Brain pericyte (primary cell): ENCODE measurements at regions not wholly inside any gene's neighbourhood (a gene's known extent, or its start where the extent isn't known, plus 50 kb on each side); places are given as distances from the start of the nearest gene placed in this dataset.
"Not testable (repeated sequence)": the region's sequence is repeated elsewhere in the genome, so short reads cannot be mapped to it uniquely, and the experiment has no call there.

Experiments
- DNase-seq: peaks from one replicate; pipeline ENCODE4 v3.0.0-alpha.2; 2012; ENCODE audit warnings: low read depth, low spot score

DNA sequence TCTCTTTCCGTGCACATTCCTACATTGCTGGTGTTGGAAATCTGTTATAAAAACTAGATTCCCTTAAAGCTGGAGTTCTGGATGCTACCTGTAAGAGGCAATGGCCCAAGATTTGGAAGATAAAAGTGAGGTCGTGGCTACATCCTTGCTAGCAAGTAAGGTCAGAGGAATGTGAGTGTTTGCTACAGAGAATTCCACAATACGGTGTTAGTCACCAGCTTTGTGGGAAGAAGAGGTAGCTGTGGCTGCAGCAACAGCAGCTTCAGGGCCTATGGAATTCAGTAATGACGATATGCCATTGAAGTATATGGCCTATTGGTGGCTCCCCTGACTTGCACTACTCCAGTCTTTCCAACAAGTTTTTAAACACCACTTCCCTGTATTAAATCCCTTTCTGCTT lies 227.7 kb upstream of the TMEM260 start:
- no peak for DNase-seq

- no peak for DNase-seq
These were observed 226.6 kb upstream of the TMEM260 start for GRCh38 chr14:56352999-56353398.

DNA sequence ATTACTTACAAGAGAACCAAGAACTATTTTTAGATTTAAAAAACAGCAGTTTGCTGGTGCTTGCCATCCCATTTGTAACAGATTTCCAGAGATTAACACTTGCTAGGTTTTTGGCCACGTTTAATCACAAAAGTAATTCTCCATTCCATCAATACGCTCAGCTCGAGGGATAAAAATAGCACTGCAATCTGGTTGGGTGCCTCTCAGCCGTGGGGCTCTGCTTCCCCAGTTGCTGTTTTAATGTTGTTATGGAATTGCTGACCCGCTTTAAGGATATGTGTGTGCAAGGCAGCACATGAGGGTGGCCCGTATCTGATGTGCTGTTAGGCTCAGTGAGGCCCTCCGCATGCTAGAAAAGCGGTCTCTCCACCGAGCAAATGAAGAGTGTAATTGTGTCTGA lies 222.2 kb upstream of the TMEM260 start:
- DNase-seq, result no peak

- no peak for DNase-seq
These were observed 221.3 kb upstream of the TMEM260 start for GRCh38 chr14:56358275-56358674.

- DNase-seq, result no peak
These were observed 220.6 kb upstream of the TMEM260 start for GRCh38 chr14:56358851-56359614.

DNA sequence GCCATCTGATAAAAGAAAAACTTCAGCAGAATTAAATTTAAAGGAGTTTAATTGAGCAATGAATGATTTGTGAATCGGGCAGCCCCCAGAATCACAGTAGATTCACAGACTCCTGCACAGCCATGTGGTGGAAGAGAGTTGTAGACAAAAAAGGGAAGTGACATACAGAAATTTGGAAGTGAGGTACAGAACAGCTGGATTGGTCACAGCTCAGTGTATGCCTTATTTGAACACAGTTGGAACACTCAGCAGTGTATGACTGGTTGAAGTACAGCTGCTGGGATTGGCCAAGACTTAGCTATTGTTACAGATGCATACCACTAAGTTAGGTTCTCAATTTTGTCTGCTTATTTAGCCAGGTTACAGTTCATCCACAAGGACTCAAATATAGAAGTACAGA lies 213.9 kb upstream of the TMEM260 start:
- DNase-seq, result not testable (repeated sequence)

DNA sequence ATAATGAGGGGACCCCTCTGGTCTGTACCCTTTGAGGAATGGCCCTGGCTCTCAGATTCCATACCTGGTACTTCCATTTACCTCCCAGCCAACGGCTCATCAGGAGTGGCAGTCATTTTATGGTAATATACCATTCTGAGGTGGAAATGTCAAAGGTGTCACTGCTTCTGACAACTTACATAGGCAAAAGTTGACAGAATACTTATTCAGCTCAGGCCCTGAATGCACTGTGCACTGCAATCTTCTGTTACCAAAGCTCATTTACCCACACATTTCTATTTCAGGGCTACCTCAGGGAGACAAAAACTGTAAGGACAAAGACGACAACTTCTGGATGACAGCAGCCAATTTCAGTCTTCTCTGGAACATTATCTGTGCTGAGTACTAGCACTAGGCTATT lies 212.2 kb upstream of the TMEM260 start:
- DNase-seq, result no peak

GRCh38 chr14:56371737-56372136 lies 207.9 kb upstream of the TMEM260 start:
- DNase-seq, result no peak

DNA sequence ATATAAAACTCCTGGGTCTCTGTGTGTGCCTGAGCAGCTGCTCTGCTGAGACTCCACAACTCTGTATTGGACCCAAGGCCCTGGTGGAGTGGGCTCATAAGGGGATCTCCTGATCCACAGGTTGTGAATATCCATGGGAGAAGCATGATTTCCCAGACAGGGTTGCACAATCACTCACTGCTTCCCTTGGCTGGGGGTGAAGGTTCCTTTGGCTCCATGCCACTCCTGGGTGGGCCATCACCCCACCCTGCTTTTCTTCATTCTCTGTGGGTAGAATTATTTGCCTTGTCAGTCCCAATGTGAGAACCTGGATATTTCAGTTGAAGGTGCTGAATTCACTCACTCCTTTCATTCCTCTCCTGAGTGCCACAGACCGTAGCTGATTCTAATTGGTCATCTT lies 205.2 kb upstream of the TMEM260 start:
- DNase-seq, result no peak

DNA sequence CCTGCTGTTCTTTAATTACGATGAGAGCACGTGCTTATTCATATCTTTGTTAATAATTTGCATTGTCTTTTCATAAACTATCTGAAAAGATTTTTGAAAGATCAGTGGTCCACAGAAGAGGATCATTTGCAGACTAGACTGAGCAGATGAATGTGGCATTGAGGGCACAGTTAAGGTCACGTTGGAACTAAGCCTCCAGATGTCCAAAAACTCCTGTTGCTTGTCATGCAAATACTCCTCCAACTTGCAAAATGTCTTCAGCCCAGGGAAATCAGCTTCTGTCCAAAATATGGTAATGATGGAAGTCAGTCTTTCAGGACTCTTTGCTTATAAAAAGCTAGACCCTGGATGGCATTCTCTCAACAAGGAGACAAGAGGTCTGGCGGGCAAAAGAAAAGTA lies 201.6 kb upstream of the TMEM260 start:
- no peak for DNase-seq

GRCh38 chr14:56378475-56378877 lies 201.1 kb upstream of the TMEM260 start:
- no peak for DNase-seq

- no peak for DNase-seq
These were observed 199.6 kb upstream of the TMEM260 start for GRCh38 chr14:56379956-56380355.

- no peak for DNase-seq
These were observed 193.6 kb upstream of the TMEM260 start for GRCh38 chr14:56386024-56386423.

GRCh38 chr14:56390859-56391258 lies 188.7 kb upstream of the TMEM260 start:
- no peak for DNase-seq

DNA sequence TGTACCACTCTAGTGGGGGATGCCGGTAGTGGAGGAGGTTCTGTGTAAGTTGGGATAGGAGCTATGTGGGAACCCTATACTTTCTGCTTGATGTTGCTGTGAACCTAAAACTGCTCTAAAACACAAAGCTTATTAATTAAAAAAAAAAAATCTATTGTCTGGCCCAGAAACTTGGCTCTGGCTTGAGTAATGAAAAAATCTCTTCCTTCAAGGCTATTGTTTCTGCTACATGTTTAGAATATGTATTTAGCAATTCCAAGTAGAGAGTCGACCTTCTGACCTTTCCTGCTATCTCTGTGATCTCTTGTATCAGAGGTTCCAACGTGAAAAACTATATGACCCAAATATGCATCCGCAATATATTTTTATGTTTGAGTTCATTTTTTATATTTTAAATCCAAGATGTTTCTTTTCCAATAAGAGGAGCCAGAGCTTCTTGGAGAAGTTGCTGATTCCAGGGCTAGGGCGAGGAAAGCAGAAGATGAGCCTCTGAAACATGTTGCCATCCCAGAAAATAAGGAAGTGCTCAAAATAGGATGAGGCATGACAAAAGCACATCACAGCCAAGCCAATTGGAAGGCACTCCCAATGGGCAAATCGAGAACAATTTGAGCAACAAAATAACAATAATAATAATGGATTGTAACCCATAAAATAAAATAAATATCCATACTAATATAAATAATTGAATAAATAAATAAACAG lies 184.6 kb upstream of the TMEM260 start:
- no peak for DNase-seq

GRCh38 chr14:56400109-56400825 lies 179.3 kb upstream of the TMEM260 start:
- DNase-seq, result no peak

DNA sequence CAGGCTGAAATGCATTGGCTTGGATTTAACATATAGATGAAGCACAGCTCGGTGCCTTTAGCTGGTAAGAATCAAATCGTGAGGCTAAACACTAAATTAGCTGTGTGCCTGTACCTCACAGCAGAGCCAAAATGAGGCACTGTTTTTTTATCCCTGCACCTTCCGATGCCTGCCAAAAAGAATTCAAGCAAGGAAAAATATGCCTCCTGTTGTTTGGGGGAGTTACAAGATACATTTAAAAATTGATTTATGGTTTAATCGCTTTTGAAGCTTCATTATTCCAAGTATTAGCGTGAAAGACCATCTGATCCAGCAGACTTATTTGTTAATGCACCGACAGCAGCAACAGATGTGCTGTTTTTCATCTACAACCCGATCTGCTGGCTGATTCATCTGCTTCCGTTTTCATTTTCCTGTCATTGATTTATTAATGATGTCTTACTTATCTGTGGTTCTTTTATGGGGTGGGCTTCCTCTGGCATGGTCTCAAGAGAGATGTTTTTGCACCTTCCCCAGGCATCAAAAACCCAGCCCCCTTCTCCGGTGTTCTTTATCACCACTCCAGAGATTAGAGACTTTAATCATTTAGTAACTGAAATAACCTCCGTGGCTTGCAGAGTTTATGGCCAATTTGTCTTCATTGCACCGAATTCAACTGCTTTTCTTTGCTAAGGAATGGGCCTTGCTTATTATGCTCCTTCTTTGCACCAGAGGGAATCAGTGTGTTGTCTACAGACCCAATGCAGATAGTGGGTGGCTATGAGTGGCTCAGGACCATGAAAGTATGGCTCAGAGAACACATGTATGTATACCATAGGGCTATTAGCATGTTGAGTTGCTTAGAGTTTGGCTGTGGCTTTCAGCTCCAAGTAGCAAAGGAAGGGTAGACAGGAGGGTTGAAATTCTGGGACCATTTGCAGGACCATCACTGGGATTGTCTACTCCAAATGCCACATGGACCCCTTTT lies 166.8 kb upstream of the TMEM260 start:
- no peak for DNase-seq

DNA sequence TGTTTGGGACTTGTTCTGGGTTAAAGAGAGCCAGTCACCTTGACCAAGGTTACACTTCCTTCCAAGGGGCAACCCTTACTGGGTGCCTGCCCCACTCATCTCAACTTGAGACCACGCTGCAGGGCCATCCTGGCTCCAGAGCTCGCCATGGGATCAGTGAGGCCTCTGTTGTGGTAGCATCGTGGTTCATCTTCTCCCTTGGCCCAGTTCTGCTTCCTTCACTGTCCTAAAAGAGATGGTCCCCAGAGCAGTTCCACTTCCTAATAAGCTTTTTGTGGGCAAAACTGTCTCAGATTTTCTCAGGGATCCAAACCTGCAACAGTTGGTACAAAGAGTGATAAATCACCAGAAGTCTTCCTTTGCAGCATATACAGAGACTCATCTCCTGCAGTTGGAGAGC lies 165.9 kb upstream of the TMEM260 start:
- DNase-seq, result no peak

DNA sequence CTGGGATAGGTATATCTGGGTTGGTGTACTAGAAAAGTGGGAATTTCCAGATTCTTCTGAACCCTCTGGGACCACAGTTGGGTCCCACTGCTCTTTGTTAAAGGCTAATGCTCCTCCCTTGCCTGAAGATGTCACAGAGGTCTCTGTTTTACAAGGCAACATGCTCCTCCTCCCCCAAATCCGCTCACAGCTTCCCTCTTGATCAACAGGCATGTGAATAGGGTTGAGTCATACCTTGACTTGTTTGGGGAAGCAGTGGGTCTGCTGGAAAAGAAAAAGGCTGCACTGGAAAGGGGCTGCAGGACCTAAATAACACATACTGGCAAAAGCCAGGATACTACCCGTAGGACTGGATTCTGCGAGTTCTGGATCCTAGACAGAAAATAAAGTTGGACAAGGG lies 165.4 kb upstream of the TMEM260 start:
- no peak for DNase-seq

GRCh38 chr14:56416213-56416612 lies 163.4 kb upstream of the TMEM260 start:
- DNase-seq, result no peak

DNA sequence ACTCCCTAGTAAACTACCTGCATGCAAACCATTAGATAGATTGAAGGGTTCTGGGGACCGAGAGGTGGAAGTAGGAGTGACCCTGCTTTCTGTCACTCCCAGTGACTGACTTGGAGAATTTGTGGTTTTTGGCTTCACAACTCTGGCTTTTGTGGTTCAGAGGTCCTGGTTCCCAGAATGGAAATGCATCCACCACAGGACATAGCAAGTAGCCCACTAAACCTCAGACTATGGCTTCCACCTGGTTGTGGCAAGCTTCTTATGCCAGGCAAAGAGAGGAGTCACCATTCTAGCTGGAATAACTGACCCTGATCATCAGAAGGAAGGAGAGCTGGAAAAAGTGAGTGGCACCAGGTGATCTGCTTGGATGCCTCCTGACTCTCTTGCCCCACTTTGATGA lies 162.4 kb upstream of the TMEM260 start:
- no peak for DNase-seq

DNA sequence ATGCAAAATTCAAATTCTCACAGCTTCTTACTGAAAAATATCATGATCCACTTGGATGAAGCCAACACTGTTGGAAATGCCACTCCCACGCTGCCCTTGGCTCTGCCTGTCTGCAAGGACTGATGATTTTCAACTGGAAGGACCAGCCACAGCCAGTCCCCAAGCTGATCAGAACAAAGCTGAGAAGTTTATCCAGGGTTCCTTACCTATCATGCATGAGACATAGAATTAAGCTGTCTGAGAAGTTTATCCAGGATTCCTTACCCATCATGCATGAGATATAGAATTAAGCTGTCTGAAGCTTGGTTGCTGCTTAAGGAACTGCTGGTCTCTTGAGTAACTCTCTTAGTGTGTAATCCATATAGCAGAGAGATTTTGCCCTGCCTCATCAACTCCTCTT lies 159.8 kb upstream of the TMEM260 start:
- DNase-seq, result no peak
